B cell (primary cell): ENCODE measurements at regions not wholly inside any gene's neighbourhood (a gene's known extent, or its start where the extent isn't known, plus 50 kb on each side); places are given as distances from the start of the nearest gene placed in this dataset.

Source experiments
- ATAC-seq: fragments of 200-7000 bp; cut with Tn5 transposase; one replicate; pipeline ENCODE4 v1.10.0; 2021; ENCODE audit warnings: low read depth, mild to moderate bottlenecking, moderate number of reproducible peaks, moderate library complexity
- CTCF ChIA-PET: fragments of 350-600 bp; sonication (Branson Sonifier 250); formaldehyde crosslinking; loops from one replicate; lab custom pipeline; 2021; ENCODE audit warnings: antibody characterized with exemption, inconsistent platforms; lab: Charles Lee
- POLR2A ChIA-PET: fragments of 350-600 bp; sonication (Branson Sonifier 250); formaldehyde crosslinking; loops from one replicate; lab custom pipeline; 2021; ENCODE audit warnings: antibody characterized with exemption; lab: Charles Lee
- DNase-seq: peaks from one replicate; pipeline ENCODE4 v3.0.0; 2013
- H2AFZ ChIP-seq: 2 replicates; pipeline ENCODE4 v1.6.1; 2012; ENCODE audit warnings: mild to moderate bottlenecking, low read depth, low read length; ENCODE audit not compliant: insufficient read depth, poor library complexity, severe bottlenecking
- H3K27ac ChIP-seq, 2 donors: 1 replicate in 1 of 2; 2 replicates in 1 of 2; pipeline ENCODE4 v1.5.1; 2012 to 2013; ENCODE audit warnings: low read length in 2 of 2, mild to moderate bottlenecking in 2 of 2, moderate library complexity in 1 of 2
- H3K27me3 ChIP-seq, 4 experiments: fragments of 200-600 bp in 1 of 4; sonication (generic) in 1 of 4; replicated peaks in 1 of 4; 1 replicate in 2 of 4; 2 replicates in 2 of 4; pipeline versions ENCODE4 v1.6.1 to v1.7.0; 2013 to 2016; ENCODE audit warnings: low read length in 3 of 4, mild to moderate bottlenecking in 2 of 4, mixed read lengths in 1 of 4, moderate library complexity in 1 of 4; ENCODE audit not compliant: insufficient read depth in 4 of 4, control insufficient read depth in 3 of 4; ENCODE audit errors: control extremely low read depth in 1 of 4
- H3K36me3 ChIP-seq, 2 experiments: replicated peaks in 1 of 2; 1 replicate in 1 of 2; 2 replicates in 1 of 2; pipeline versions ENCODE4 v1.6.1 to v1.7.1; 2013; ENCODE audit warnings: low read length in 1 of 2; ENCODE audit not compliant: insufficient read depth in 2 of 2, control insufficient read depth in 1 of 2; ENCODE audit errors: control extremely low read depth in 1 of 2, extremely low read depth in 1 of 2
- H3K4me1 ChIP-seq, 2 donors: fragments of 200-600 bp in 1 of 2; sonication (generic) in 1 of 2; 1 replicate in 1 of 2; 2 replicates in 1 of 2; pipeline versions ENCODE4 v1.5.1 to v1.6.1; 2013 to 2017; ENCODE audit warnings: low read length in 2 of 2; ENCODE audit not compliant: control insufficient read depth in 2 of 2, insufficient read depth in 2 of 2
- H3K4me2 ChIP-seq: replicated peaks from 2 replicates; pipeline ENCODE3; 2012; ENCODE audit warnings: mild to moderate bottlenecking, low read depth, low read length; ENCODE audit not compliant: poor library complexity, severe bottlenecking
- H3K4me3 ChIP-seq, 5 experiments: fragments of 200-600 bp in 1 of 5; sonication (generic) in 1 of 5; 1 replicate in 3 of 5; 2 replicates in 2 of 5; pipeline versions ENCODE4 v1.5.1 to v1.7.0; 2011 to 2016; ENCODE audit warnings: low read length in 4 of 5, mild to moderate bottlenecking in 4 of 5, low read depth in 2 of 5, control low read depth in 1 of 5, moderate library complexity in 1 of 5; ENCODE audit not compliant: insufficient read depth in 1 of 5; ENCODE audit errors: control extremely low read depth in 1 of 5, extremely low read depth in 1 of 5
- H3K79me2 ChIP-seq: fragments of 200-600 bp; sonication (generic); one replicate; pipeline ENCODE4 v1.6.0; 2016; ENCODE audit warnings: low read length; ENCODE audit not compliant: control insufficient read depth, insufficient read depth
- H3K9ac ChIP-seq: fragments of 200-600 bp; sonication (generic); 2 replicates; pipeline ENCODE4 v1.6.1; 2017; ENCODE audit warnings: mild to moderate bottlenecking, low read length, moderate library complexity
- H3K9me3 ChIP-seq, 3 donors: one replicate each; pipeline versions ENCODE4 v1.6.1 to v1.7.1; 2013; ENCODE audit warnings: low read length in 2 of 3; ENCODE audit not compliant: control insufficient read depth in 2 of 3, insufficient read depth in 1 of 3; ENCODE audit errors: control extremely low read depth in 1 of 3
- H4K20me1 ChIP-seq: 2 replicates; pipeline ENCODE4 v1.6.0; 2012; ENCODE audit warnings: mild to moderate bottlenecking, low read length; ENCODE audit not compliant: insufficient read depth, control insufficient read depth, poor library complexity, severe bottlenecking
- H3K27ac Mint-ChIP-seq: one replicate; pipeline ENCODE4 v1.8.0; 2021; ENCODE audit warnings: mixed read lengths
- H3K27me3 Mint-ChIP-seq: one replicate; pipeline ENCODE4 v1.8.0; 2021; ENCODE audit warnings: mixed read lengths
- H3K4me1 Mint-ChIP-seq: one replicate; pipeline ENCODE4 v1.8.0; 2021; ENCODE audit warnings: mixed read lengths
- H3K4me3 Mint-ChIP-seq: one replicate; pipeline ENCODE4 v1.8.0; 2021; ENCODE audit warnings: mixed read lengths
- H3K9me3 Mint-ChIP-seq: one replicate; pipeline ENCODE4 v1.8.0; 2022; ENCODE audit warnings: mixed read lengths; ENCODE audit not compliant: insufficient read depth
- CTCF ChIP-seq: fragments of 200-600 bp; IDR thresholded peaks from one replicate; pipeline ENCODE4 v1.8.0; 2022; ENCODE audit warnings: antibody characterized with exemption, mild to moderate bottlenecking
- EZH2 ChIP-seq: IDR thresholded peaks from 2 replicates; pipeline ENCODE4 v1.6.1; 2012; ENCODE audit warnings: borderline replicate concordance, low read depth, mild to moderate bottlenecking, moderate library complexity, low read length; ENCODE audit not compliant: insufficient read depth, poor library complexity, severe bottlenecking
- WGBS: methylation state at CpG from one replicate; pipeline ENCODE4 v1.1.5; 2013; ENCODE audit warnings: missing lambda C conversion rate; ENCODE audit not compliant: insufficient coverage; 5-methylcytosine and 5-hydroxymethylcytosine counted together
- intact Hi-C: fragments of 100-400 bp; cut with micrococcal nuclease; formaldehyde crosslinking; loops from one replicate; pipeline ENCODE4 v1.10.0; 2022

- Histone ChIP-seq H3K4me3 (no peak overlapping the region), H3K79me2 (no peaks in the 10 kb centered on the region), H3K27me3 (no peaks in the 10 kb centered on the region), H3K36me3 (no peaks in the 10 kb centered on the region), H4K20me1 (no peaks in the 10 kb centered on the region), H3K9me3 (no peaks in the 10 kb centered on the region), H3K4me1 (no peaks in the 10 kb centered on the region), H3K9ac (no peak overlapping the region), H2AFZ (no peak overlapping the region), H3K4me2 (no peak overlapping the region), H3K27ac (no peak overlapping the region)
- no peak for ATAC-seq
- H3K27ac Mint-ChIP-seq: no peak overlapping the region
- no peaks in the 10 kb centered on the region for H3K27me3 Mint-ChIP-seq
- no peak overlapping the region for H3K4me3 Mint-ChIP-seq
- TF ChIP-seq EZH2 (no peak), CTCF (no peak)
- no peaks in the 10 kb centered on the region for H3K9me3 Mint-ChIP-seq
- ChIA-PET CTCF (no interaction called here), POLR2A (no interaction called here)
- intact Hi-C loops: no loop called here
- H3K4me1 Mint-ChIP-seq: no peaks in the 10 kb centered on the region
- DNase-seq: no peak
These were observed 277.0 kb downstream of the CPS1 start for GRCh38 chr2:210833403-210833802.

- WGBS: 83% methylated on average over 1 of the region's 4 CpGs
- Histone ChIP-seq H3K27ac (no peak overlapping the region), H3K4me1 (no peaks in the 10 kb centered on the region), H3K4me3 (no peak overlapping the region), H3K36me3 (no peaks in the 10 kb centered on the region), H3K27me3 (no peaks in the 10 kb centered on the region), H2AFZ (no peak overlapping the region), H4K20me1 (no peaks in the 10 kb centered on the region), H3K9ac (no peak overlapping the region), H3K9me3 (no peaks in the 10 kb centered on the region), H3K79me2 (no peaks in the 10 kb centered on the region), H3K4me2 (no peak overlapping the region)
- Mint-ChIP-seq H3K27ac (no peak overlapping the region), H3K4me1 (no peaks in the 10 kb centered on the region), H3K9me3 (no peaks in the 10 kb centered on the region), H3K27me3 (no peaks in the 10 kb centered on the region), H3K4me3 (no peak overlapping the region)
- CTCF ChIA-PET: no interaction called here
- POLR2A ChIA-PET: no interaction called here
- no peak for ATAC-seq
- TF ChIP-seq CTCF (no peak), EZH2 (no peak)
- intact Hi-C loops: no loop called here
- DNase-seq: no peak
These were observed 282.6 kb downstream of the CPS1 start for GRCh38 chr2:210839034-210839433.
